B cell (primary cell): ENCODE measurements at regions not wholly inside any gene's neighbourhood (a gene's known extent, or its start where the extent isn't known, plus 50 kb on each side); places are given as distances from the start of the nearest gene placed in this dataset.

ENCODE experiments used
- ATAC-seq: fragments of 200-7000 bp; cut with Tn5 transposase; one replicate; pipeline ENCODE4 v1.10.0; 2021; ENCODE audit warnings: low read depth, mild to moderate bottlenecking, moderate number of reproducible peaks, moderate library complexity
- CTCF ChIA-PET: fragments of 350-600 bp; sonication (Branson Sonifier 250); formaldehyde crosslinking; loops from one replicate; lab custom pipeline; 2021; ENCODE audit warnings: antibody characterized with exemption, inconsistent platforms; lab: Charles Lee
- POLR2A ChIA-PET: fragments of 350-600 bp; sonication (Branson Sonifier 250); formaldehyde crosslinking; loops from one replicate; lab custom pipeline; 2021; ENCODE audit warnings: antibody characterized with exemption; lab: Charles Lee
- DNase-seq: peaks from one replicate; pipeline ENCODE4 v3.0.0; 2013
- H2AFZ ChIP-seq: 2 replicates; pipeline ENCODE4 v1.6.1; 2012; ENCODE audit warnings: mild to moderate bottlenecking, low read depth, low read length; ENCODE audit not compliant: insufficient read depth, poor library complexity, severe bottlenecking
- H3K27ac ChIP-seq, 2 donors: 1 replicate in 1 of 2; 2 replicates in 1 of 2; pipeline ENCODE4 v1.5.1; 2012 to 2013; ENCODE audit warnings: low read length in 2 of 2, mild to moderate bottlenecking in 2 of 2, moderate library complexity in 1 of 2
- H3K27me3 ChIP-seq, 4 experiments: fragments of 200-600 bp in 1 of 4; sonication (generic) in 1 of 4; replicated peaks in 1 of 4; 1 replicate in 2 of 4; 2 replicates in 2 of 4; pipeline versions ENCODE4 v1.6.1 to v1.7.0; 2013 to 2016; ENCODE audit warnings: low read length in 3 of 4, mild to moderate bottlenecking in 2 of 4, mixed read lengths in 1 of 4, moderate library complexity in 1 of 4; ENCODE audit not compliant: insufficient read depth in 4 of 4, control insufficient read depth in 3 of 4; ENCODE audit errors: control extremely low read depth in 1 of 4
- H3K36me3 ChIP-seq, 2 experiments: replicated peaks in 1 of 2; 1 replicate in 1 of 2; 2 replicates in 1 of 2; pipeline versions ENCODE4 v1.6.1 to v1.7.1; 2013; ENCODE audit warnings: low read length in 1 of 2; ENCODE audit not compliant: insufficient read depth in 2 of 2, control insufficient read depth in 1 of 2; ENCODE audit errors: control extremely low read depth in 1 of 2, extremely low read depth in 1 of 2
- H3K4me1 ChIP-seq, 2 donors: fragments of 200-600 bp in 1 of 2; sonication (generic) in 1 of 2; 1 replicate in 1 of 2; 2 replicates in 1 of 2; pipeline versions ENCODE4 v1.5.1 to v1.6.1; 2013 to 2017; ENCODE audit warnings: low read length in 2 of 2; ENCODE audit not compliant: control insufficient read depth in 2 of 2, insufficient read depth in 2 of 2
- H3K4me2 ChIP-seq: replicated peaks from 2 replicates; pipeline ENCODE3; 2012; ENCODE audit warnings: mild to moderate bottlenecking, low read depth, low read length; ENCODE audit not compliant: poor library complexity, severe bottlenecking
- H3K4me3 ChIP-seq, 5 experiments: fragments of 200-600 bp in 1 of 5; sonication (generic) in 1 of 5; 1 replicate in 3 of 5; 2 replicates in 2 of 5; pipeline versions ENCODE4 v1.5.1 to v1.7.0; 2011 to 2016; ENCODE audit warnings: low read length in 4 of 5, mild to moderate bottlenecking in 4 of 5, low read depth in 2 of 5, control low read depth in 1 of 5, moderate library complexity in 1 of 5; ENCODE audit not compliant: insufficient read depth in 1 of 5; ENCODE audit errors: control extremely low read depth in 1 of 5, extremely low read depth in 1 of 5
- H3K79me2 ChIP-seq: fragments of 200-600 bp; sonication (generic); one replicate; pipeline ENCODE4 v1.6.0; 2016; ENCODE audit warnings: low read length; ENCODE audit not compliant: control insufficient read depth, insufficient read depth
- H3K9ac ChIP-seq: fragments of 200-600 bp; sonication (generic); 2 replicates; pipeline ENCODE4 v1.6.1; 2017; ENCODE audit warnings: mild to moderate bottlenecking, low read length, moderate library complexity
- H3K9me3 ChIP-seq, 3 donors: one replicate each; pipeline versions ENCODE4 v1.6.1 to v1.7.1; 2013; ENCODE audit warnings: low read length in 2 of 3; ENCODE audit not compliant: control insufficient read depth in 2 of 3, insufficient read depth in 1 of 3; ENCODE audit errors: control extremely low read depth in 1 of 3
- H4K20me1 ChIP-seq: 2 replicates; pipeline ENCODE4 v1.6.0; 2012; ENCODE audit warnings: mild to moderate bottlenecking, low read length; ENCODE audit not compliant: insufficient read depth, control insufficient read depth, poor library complexity, severe bottlenecking
- H3K27ac Mint-ChIP-seq: one replicate; pipeline ENCODE4 v1.8.0; 2021; ENCODE audit warnings: mixed read lengths
- H3K27me3 Mint-ChIP-seq: one replicate; pipeline ENCODE4 v1.8.0; 2021; ENCODE audit warnings: mixed read lengths
- H3K4me1 Mint-ChIP-seq: one replicate; pipeline ENCODE4 v1.8.0; 2021; ENCODE audit warnings: mixed read lengths
- H3K4me3 Mint-ChIP-seq: one replicate; pipeline ENCODE4 v1.8.0; 2021; ENCODE audit warnings: mixed read lengths
- H3K9me3 Mint-ChIP-seq: one replicate; pipeline ENCODE4 v1.8.0; 2022; ENCODE audit warnings: mixed read lengths; ENCODE audit not compliant: insufficient read depth
- CTCF ChIP-seq: fragments of 200-600 bp; IDR thresholded peaks from one replicate; pipeline ENCODE4 v1.8.0; 2022; ENCODE audit warnings: antibody characterized with exemption, mild to moderate bottlenecking
- EZH2 ChIP-seq: IDR thresholded peaks from 2 replicates; pipeline ENCODE4 v1.6.1; 2012; ENCODE audit warnings: borderline replicate concordance, low read depth, mild to moderate bottlenecking, moderate library complexity, low read length; ENCODE audit not compliant: insufficient read depth, poor library complexity, severe bottlenecking
- WGBS: methylation state at CpG from one replicate; pipeline ENCODE4 v1.1.5; 2013; ENCODE audit warnings: missing lambda C conversion rate; ENCODE audit not compliant: insufficient coverage; 5-methylcytosine and 5-hydroxymethylcytosine counted together
- intact Hi-C: fragments of 100-400 bp; cut with micrococcal nuclease; formaldehyde crosslinking; loops from one replicate; pipeline ENCODE4 v1.10.0; 2022

- H4K20me1 ChIP-seq: no peaks in the 10 kb centered on the region
- no peaks in the 10 kb centered on the region for H3K27me3 ChIP-seq
- H3K27ac ChIP-seq: no peak overlapping the region
- ATAC-seq (no peak), DNase-seq (no peak)
- TF ChIP-seq EZH2: no peak
- TF ChIP-seq CTCF: no peak
- H2AFZ ChIP-seq: no peak overlapping the region
- H3K79me2 ChIP-seq: no peaks in the 10 kb centered on the region
- no peaks in the 10 kb centered on the region for H3K27me3 Mint-ChIP-seq
- 100% methylated on average over 1 of the region's 2 CpGs for WGBS
- no peak overlapping the region for H3K9ac ChIP-seq
- no peaks in the 10 kb centered on the region for H3K9me3 Mint-ChIP-seq
- no peak overlapping the region for H3K27ac Mint-ChIP-seq
- H3K4me3 Mint-ChIP-seq: no peak overlapping the region
- ChIA-PET CTCF (no interaction called here), POLR2A (no interaction called here)
- no peaks in the 10 kb centered on the region for H3K9me3 ChIP-seq
- H3K4me1 ChIP-seq: no peaks in the 10 kb centered on the region
- H3K4me1 Mint-ChIP-seq: no peaks in the 10 kb centered on the region
- H3K4me3 ChIP-seq: no peak overlapping the region
- H3K36me3 ChIP-seq: no peaks in the 10 kb centered on the region
- H3K4me2 ChIP-seq: no peak overlapping the region
- intact Hi-C loops: no loop called here
Measured at GRCh38 chr4:29151584-29151983, 1568.6 kb upstream of the PCDH7 start.

- Histone ChIP-seq H3K27ac (no peak overlapping the region), H3K27me3 (no peaks in the 10 kb centered on the region), H2AFZ (no peak overlapping the region), H3K9me3 (no peaks in the 10 kb centered on the region), H3K36me3 (no peaks in the 10 kb centered on the region), H4K20me1 (no peaks in the 10 kb centered on the region), H3K4me3 (no peak overlapping the region), H3K9ac (no peak overlapping the region), H3K79me2 (no peaks in the 10 kb centered on the region), H3K4me2 (no peak overlapping the region), H3K4me1 (no peaks in the 10 kb centered on the region)
- TF ChIP-seq CTCF (no peak), EZH2 (no peak)
- CTCF ChIA-PET: no interaction called here
- no peak for ATAC-seq
- Mint-ChIP-seq H3K27me3 (no peaks in the 10 kb centered on the region), H3K9me3 (no peaks in the 10 kb centered on the region), H3K4me3 (no peak overlapping the region), H3K27ac (no peak overlapping the region), H3K4me1 (no peaks in the 10 kb centered on the region)
- intact Hi-C loops: no loop called here
- WGBS: no CpG with 5 or more reads among the region's 3 CpGs
- POLR2A ChIA-PET: no interaction called here
- no peak for DNase-seq
Measured at GRCh38 chr4:29153642-29154041, 1566.5 kb upstream of the PCDH7 start.
